GM23338 (cell line): ENCODE measurements at regions not wholly inside any gene's neighbourhood (a gene's known extent, or its start where the extent isn't known, plus 50 kb on each side); places are given as distances from the start of the nearest gene placed in this dataset.

Experiments
- ATAC-seq: fragments of 200-7000 bp; cut with Tn5 transposase; 3 replicates; pipeline ENCODE4 v1.9.1; 2020
- DNase-seq: peaks from one replicate; pipeline ENCODE4 v3.0.0-alpha.2; 2015; ENCODE audit warnings: low spot score
- H2AFZ ChIP-seq: fragments of 200-600 bp; sonication (generic); 2 replicates; pipeline ENCODE4 v1.8.0; 2016; ENCODE audit warnings: antibody characterized with exemption, mild to moderate bottlenecking, moderate library complexity
- H3F3A ChIP-seq: fragments of 200-600 bp; sonication (generic); replicated peaks from 2 replicates; pipeline ENCODE4 v1.8.0; 2017; ENCODE audit warnings: antibody characterized with exemption, mixed run types, low read depth
- H3K27ac ChIP-seq: fragments of 200-600 bp; sonication (generic); 2 replicates; pipeline ENCODE4 v1.6.1; 2016; ENCODE audit warnings: low read depth
- H3K27me3 ChIP-seq: fragments of 200-600 bp; sonication (generic); 2 replicates; pipeline ENCODE4 v1.8.0; 2016; ENCODE audit warnings: mild to moderate bottlenecking, mixed run types, moderate library complexity; ENCODE audit not compliant: insufficient read depth
- H3K36me3 ChIP-seq: fragments of 200-600 bp; sonication (generic); 2 replicates; pipeline ENCODE4 v1.8.0; 2016; ENCODE audit warnings: mild to moderate bottlenecking; ENCODE audit not compliant: insufficient read depth
- H3K4me1 ChIP-seq: fragments of 200-600 bp; sonication (generic); 2 replicates; pipeline ENCODE4 v1.8.0; 2016; ENCODE audit warnings: mild to moderate bottlenecking, moderate library complexity; ENCODE audit not compliant: insufficient read depth
- H3K4me2 ChIP-seq: fragments of 200-600 bp; sonication (generic); 2 replicates; pipeline ENCODE4 v1.7.1; 2017; ENCODE audit warnings: mixed run types
- H3K4me3 ChIP-seq: fragments of 200-600 bp; sonication (generic); 2 replicates; pipeline ENCODE4 v1.6.1; 2016; ENCODE audit warnings: mixed run types
- H3K79me2 ChIP-seq: fragments of 200-600 bp; sonication (generic); replicated peaks from 2 replicates; pipeline ENCODE4 v1.8.0; 2017; ENCODE audit warnings: mild to moderate bottlenecking; ENCODE audit not compliant: insufficient read depth
- H3K9me2 ChIP-seq: fragments of 200-600 bp; sonication (generic); 2 replicates; pipeline ENCODE4 v1.8.0; 2017; ENCODE audit not compliant: insufficient read depth
- H4K20me1 ChIP-seq: fragments of 200-600 bp; sonication (generic); replicated peaks from 2 replicates; pipeline ENCODE4 v1.8.0; 2017; ENCODE audit warnings: mild to moderate bottlenecking; ENCODE audit not compliant: insufficient read depth
- H3K27ac Mint-ChIP-seq: 2 replicates; pipeline ENCODE4 v1.8.0; 2020; ENCODE audit warnings: inconsistent platforms, mild to moderate bottlenecking, moderate library complexity, mixed read lengths
- H3K27me3 Mint-ChIP-seq: 3 replicates; pipeline ENCODE4 v1.8.0; 2022; ENCODE audit warnings: low read depth, mild to moderate bottlenecking, moderate library complexity, mixed read lengths, inconsistent platforms; ENCODE audit not compliant: insufficient read depth, poor library complexity
- H3K36me3 Mint-ChIP-seq: 3 replicates; pipeline ENCODE4 v1.8.0; 2021; ENCODE audit warnings: low read depth, mild to moderate bottlenecking, inconsistent platforms, moderate library complexity, mixed read lengths
- H3K4me1 Mint-ChIP-seq: 3 replicates; pipeline ENCODE4 v1.8.0; 2020; ENCODE audit warnings: mild to moderate bottlenecking, inconsistent platforms, mixed read lengths
- H3K4me3 Mint-ChIP-seq: 3 replicates; pipeline ENCODE4 v1.8.0; 2021; ENCODE audit warnings: moderate library complexity, mild to moderate bottlenecking, inconsistent platforms, mixed read lengths
- H3K9me3 Mint-ChIP-seq: 3 replicates; pipeline ENCODE4 v1.8.0; 2020; ENCODE audit warnings: moderate library complexity, mild to moderate bottlenecking, inconsistent platforms, mixed read lengths
- EZH2 ChIP-seq: fragments of 200-600 bp; sonication (generic); IDR thresholded peaks from one replicate; pipeline ENCODE4 v1.8.0; 2017; ENCODE audit warnings: antibody characterized with exemption, mild to moderate bottlenecking, low read depth; ENCODE audit not compliant: unreplicated experiment
- EZH2phosphoT487 ChIP-seq: fragments of 200-600 bp; sonication (generic); IDR thresholded peaks from one replicate; pipeline ENCODE4 v1.8.1; 2018; ENCODE audit warnings: antibody characterized with exemption; ENCODE audit not compliant: unreplicated experiment
- JUNB ChIP-seq: IDR thresholded peaks from one replicate; pipeline ENCODE4 v1.6.1; 2016; ENCODE audit warnings: antibody characterized with exemption; ENCODE audit not compliant: unreplicated experiment
- NANOG ChIP-seq: IDR thresholded peaks from 2 replicates; pipeline ENCODE4 v1.6.1; 2016; ENCODE audit warnings: antibody characterized with exemption, borderline replicate concordance
- POLR2AphosphoS5 ChIP-seq: IDR thresholded peaks from 2 replicates; pipeline ENCODE4 v1.6.1; 2016; ENCODE audit warnings: antibody characterized with exemption, low read depth
- ZNF114 ChIP-seq: fragments of 250-450 bp; sonication (Bioruptor Pico); IDR thresholded peaks from 2 replicates; pipeline ENCODE4 v1.5.0; 2020; ENCODE audit warnings: mild to moderate bottlenecking, moderate library complexity
- ZNF331 ChIP-seq: fragments of 250-450 bp; sonication (Bioruptor Pico); IDR thresholded peaks from 2 replicates; pipeline ENCODE4 v1.5.0; 2020; ENCODE audit warnings: low read depth, mild to moderate bottlenecking, moderate library complexity
- TF ChIP-seq, protein P1 (sequence below): IDR thresholded peaks from one replicate; pipeline ENCODE4 v1.6.1; 2018; ENCODE audit warnings: antibody characterized with exemption; ENCODE audit not compliant: unreplicated experiment
- TF ChIP-seq, protein P2 (sequence below): IDR thresholded peaks from 2 replicates; pipeline ENCODE4 v1.6.1; 2016; ENCODE audit warnings: antibody characterized with exemption
- TF ChIP-seq, protein P3 (sequence below), 2 experiments: fragments of 200-600 bp in 1 of 2; sonication (generic) in 1 of 2; conservative IDR thresholded peaks; 2 replicates each; pipeline versions ENCODE4 v1.5.1 to v1.6.1; 2016 to 2017; ENCODE audit warnings: antibody characterized with exemption in 2 of 2, low read depth in 2 of 2, mild to moderate bottlenecking in 2 of 2, moderate library complexity in 1 of 2
- TF ChIP-seq, protein P4 (sequence below): fragments of 250-450 bp; sonication (Bioruptor Pico); IDR thresholded peaks from 2 replicates; pipeline ENCODE4 v1.5.0; 2020; ENCODE audit warnings: mild to moderate bottlenecking, moderate library complexity

DNA sequence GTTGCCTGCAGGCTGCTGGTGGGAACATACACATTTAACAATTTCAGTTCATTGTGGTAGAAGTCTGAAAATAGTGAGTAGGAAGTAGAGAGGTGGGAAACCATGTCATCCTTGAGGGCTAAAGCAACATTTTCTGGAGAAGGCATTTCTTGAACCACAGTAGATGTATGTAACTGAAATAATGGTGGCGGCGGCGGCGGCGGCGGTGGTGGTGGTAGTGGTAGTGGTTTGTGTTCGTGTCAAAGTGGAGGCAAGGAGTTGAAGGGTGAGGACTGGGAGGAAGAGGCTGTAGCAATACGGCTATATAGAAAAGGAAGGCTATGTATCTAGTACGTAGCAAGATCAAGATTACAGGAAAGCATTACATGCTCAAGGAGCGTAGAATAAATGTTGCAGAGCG is 1381.6 kb upstream of the TENM3 start (continued):
- TF ChIP-seq, protein P1, sequence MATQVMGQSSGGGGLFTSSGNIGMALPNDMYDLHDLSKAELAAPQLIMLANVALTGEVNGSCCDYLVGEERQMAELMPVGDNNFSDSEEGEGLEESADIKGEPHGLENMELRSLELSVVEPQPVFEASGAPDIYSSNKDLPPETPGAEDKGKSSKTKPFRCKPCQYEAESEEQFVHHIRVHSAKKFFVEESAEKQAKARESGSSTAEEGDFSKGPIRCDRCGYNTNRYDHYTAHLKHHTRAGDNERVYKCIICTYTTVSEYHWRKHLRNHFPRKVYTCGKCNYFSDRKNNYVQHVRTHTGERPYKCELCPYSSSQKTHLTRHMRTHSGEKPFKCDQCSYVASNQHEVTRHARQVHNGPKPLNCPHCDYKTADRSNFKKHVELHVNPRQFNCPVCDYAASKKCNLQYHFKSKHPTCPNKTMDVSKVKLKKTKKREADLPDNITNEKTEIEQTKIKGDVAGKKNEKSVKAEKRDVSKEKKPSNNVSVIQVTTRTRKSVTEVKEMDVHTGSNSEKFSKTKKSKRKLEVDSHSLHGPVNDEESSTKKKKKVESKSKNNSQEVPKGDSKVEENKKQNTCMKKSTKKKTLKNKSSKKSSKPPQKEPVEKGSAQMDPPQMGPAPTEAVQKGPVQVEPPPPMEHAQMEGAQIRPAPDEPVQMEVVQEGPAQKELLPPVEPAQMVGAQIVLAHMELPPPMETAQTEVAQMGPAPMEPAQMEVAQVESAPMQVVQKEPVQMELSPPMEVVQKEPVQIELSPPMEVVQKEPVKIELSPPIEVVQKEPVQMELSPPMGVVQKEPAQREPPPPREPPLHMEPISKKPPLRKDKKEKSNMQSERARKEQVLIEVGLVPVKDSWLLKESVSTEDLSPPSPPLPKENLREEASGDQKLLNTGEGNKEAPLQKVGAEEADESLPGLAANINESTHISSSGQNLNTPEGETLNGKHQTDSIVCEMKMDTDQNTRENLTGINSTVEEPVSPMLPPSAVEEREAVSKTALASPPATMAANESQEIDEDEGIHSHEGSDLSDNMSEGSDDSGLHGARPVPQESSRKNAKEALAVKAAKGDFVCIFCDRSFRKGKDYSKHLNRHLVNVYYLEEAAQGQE: no peak
- no peak for TF ChIP-seq ZNF114 (CRISPR knock-in tag)
- no peak for TF ChIP-seq EZH2
- TF ChIP-seq, protein P2, sequence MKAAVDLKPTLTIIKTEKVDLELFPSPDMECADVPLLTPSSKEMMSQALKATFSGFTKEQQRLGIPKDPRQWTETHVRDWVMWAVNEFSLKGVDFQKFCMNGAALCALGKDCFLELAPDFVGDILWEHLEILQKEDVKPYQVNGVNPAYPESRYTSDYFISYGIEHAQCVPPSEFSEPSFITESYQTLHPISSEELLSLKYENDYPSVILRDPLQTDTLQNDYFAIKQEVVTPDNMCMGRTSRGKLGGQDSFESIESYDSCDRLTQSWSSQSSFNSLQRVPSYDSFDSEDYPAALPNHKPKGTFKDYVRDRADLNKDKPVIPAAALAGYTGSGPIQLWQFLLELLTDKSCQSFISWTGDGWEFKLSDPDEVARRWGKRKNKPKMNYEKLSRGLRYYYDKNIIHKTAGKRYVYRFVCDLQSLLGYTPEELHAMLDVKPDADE: no peak
- no peak for TF ChIP-seq JUNB

DNA sequence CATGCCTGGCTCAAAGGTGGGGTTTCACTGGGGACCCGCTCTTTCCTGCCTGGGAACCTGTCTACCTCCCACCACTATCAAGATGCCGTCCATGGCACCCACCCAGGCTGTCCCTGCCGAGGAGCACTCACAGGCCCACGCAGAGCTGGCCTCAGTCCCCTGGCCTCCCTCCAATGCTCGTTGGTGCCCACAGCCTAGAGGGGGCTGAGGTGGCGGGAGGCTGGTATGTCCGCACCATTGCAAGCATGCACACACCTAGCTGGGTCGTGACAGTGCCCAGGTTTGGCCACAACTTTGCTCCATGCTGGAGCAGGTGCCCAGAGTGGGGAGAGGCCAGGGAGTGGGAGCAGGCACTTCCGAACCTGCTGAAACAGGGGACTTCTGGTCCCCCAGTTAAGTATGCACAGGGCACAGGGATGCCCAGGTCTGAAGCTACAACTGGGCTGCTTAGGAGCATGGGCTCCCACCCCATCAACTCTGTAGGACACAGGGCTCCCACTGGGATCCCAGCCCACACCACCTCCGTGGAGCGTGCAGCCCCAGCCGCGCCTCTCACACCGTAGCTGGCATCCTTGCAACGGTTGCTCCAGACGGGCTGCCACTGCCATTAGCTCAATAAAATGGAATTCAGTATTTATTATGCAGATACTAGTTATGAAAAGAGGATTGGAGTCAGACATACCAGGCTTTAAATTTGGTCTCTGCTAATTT is 1376.1 kb upstream of the TENM3 start:
- no peak for ATAC-seq
- H3K36me3 Mint-ChIP-seq: peaks cover 13% of the 10 kb centered on the region; the same call in 2 of the 3 replicates
- H3K9me3 Mint-ChIP-seq: peaks cover 9% of the 10 kb centered on the region; the same call in 2 of the 3 replicates
- no peak overlapping the region for H2AFZ ChIP-seq
- no peaks in the 10 kb centered on the region for H3K36me3 ChIP-seq
- H3K9me2 ChIP-seq: no peaks in the 10 kb centered on the region; the same call in 1 of the 2 replicates
- H3K4me3 ChIP-seq: no peak overlapping the region
- H4K20me1 ChIP-seq: no peaks in the 10 kb centered on the region
- no peaks in the 10 kb centered on the region for H3K27me3 ChIP-seq
- H3K4me1 Mint-ChIP-seq: peaks cover 2% of the 10 kb centered on the region; the same call in 2 of the 3 replicates
- H3K4me3 Mint-ChIP-seq: no peak overlapping the region
- H3K4me2 ChIP-seq: no peak overlapping the region
- no peaks in the 10 kb centered on the region for H3F3A ChIP-seq
- H3K4me1 ChIP-seq: no peaks in the 10 kb centered on the region
- H3K79me2 ChIP-seq: no peaks in the 10 kb centered on the region
- no peak for DNase-seq
- no peak overlapping the region for H3K27ac ChIP-seq
- no peaks in the 10 kb centered on the region for H3K27me3 Mint-ChIP-seq
- H3K27ac Mint-ChIP-seq: no peak overlapping the region
- no peak for TF ChIP-seq EZH2phosphoT487
- TF ChIP-seq, protein P3, sequence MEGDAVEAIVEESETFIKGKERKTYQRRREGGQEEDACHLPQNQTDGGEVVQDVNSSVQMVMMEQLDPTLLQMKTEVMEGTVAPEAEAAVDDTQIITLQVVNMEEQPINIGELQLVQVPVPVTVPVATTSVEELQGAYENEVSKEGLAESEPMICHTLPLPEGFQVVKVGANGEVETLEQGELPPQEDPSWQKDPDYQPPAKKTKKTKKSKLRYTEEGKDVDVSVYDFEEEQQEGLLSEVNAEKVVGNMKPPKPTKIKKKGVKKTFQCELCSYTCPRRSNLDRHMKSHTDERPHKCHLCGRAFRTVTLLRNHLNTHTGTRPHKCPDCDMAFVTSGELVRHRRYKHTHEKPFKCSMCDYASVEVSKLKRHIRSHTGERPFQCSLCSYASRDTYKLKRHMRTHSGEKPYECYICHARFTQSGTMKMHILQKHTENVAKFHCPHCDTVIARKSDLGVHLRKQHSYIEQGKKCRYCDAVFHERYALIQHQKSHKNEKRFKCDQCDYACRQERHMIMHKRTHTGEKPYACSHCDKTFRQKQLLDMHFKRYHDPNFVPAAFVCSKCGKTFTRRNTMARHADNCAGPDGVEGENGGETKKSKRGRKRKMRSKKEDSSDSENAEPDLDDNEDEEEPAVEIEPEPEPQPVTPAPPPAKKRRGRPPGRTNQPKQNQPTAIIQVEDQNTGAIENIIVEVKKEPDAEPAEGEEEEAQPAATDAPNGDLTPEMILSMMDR (conservative IDR thresholded peaks at IDR 0.05; ENCODE audit: low read depth in 2 of 2): no peak
- TF ChIP-seq, protein P4, sequence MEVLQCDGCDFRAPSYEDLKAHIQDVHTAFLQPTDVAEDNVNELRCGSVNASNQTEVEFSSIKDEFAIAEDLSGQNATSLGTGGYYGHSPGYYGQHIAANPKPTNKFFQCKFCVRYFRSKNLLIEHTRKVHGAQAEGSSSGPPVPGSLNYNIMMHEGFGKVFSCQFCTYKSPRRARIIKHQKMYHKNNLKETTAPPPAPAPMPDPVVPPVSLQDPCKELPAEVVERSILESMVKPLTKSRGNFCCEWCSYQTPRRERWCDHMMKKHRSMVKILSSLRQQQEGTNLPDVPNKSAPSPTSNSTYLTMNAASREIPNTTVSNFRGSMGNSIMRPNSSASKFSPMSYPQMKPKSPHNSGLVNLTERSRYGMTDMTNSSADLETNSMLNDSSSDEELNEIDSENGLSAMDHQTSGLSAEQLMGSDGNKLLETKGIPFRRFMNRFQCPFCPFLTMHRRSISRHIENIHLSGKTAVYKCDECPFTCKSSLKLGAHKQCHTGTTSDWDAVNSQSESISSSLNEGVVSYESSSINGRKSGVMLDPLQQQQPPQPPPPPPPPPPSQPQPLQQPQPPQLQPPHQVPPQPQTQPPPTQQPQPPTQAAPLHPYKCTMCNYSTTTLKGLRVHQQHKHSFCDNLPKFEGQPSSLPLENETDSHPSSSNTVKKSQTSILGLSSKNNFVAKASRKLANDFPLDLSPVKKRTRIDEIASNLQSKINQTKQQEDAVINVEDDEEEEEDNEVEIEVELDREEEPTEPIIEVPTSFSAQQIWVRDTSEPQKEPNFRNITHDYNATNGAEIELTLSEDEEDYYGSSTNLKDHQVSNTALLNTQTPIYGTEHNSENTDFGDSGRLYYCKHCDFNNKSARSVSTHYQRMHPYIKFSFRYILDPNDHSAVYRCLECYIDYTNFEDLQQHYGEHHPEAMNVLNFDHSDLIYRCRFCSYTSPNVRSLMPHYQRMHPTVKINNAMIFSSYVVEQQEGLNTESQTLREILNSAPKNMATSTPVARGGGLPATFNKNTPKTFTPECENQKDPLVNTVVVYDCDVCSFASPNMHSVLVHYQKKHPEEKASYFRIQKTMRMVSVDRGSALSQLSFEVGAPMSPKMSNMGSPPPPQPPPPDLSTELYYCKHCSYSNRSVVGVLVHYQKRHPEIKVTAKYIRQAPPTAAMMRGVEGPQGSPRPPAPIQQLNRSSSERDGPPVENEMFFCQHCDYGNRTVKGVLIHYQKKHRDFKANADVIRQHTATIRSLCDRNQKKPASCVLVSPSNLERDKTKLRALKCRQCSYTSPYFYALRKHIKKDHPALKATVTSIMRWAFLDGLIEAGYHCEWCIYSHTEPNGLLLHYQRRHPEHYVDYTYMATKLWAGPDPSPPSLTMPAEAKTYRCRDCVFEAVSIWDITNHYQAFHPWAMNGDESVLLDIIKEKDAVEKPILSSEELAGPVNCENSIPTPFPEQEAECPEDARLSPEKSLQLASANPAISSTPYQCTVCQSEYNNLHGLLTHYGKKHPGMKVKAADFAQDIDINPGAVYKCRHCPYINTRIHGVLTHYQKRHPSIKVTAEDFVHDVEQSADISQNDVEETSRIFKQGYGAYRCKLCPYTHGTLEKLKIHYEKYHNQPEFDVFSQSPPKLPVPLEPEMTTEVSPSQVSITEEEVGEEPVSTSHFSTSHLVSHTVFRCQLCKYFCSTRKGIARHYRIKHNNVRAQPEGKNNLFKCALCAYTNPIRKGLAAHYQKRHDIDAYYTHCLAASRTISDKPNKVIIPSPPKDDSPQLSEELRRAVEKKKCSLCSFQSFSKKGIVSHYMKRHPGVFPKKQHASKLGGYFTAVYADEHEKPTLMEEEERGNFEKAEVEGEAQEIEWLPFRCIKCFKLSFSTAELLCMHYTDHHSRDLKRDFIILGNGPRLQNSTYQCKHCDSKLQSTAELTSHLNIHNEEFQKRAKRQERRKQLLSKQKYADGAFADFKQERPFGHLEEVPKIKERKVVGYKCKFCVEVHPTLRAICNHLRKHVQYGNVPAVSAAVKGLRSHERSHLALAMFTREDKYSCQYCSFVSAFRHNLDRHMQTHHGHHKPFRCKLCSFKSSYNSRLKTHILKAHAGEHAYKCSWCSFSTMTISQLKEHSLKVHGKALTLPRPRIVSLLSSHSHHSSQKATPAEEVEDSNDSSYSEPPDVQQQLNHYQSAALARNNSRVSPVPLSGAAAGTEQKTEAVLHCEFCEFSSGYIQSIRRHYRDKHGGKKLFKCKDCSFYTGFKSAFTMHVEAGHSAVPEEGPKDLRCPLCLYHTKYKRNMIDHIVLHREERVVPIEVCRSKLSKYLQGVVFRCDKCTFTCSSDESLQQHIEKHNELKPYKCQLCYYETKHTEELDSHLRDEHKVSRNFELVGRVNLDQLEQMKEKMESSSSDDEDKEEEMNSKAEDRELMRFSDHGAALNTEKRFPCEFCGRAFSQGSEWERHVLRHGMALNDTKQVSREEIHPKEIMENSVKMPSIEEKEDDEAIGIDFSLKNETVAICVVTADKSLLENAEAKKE (CRISPR knock-in tag): no peak
- no peak for TF ChIP-seq ZNF331
- TF ChIP-seq POLR2AphosphoS5: no peak
- TF ChIP-seq NANOG: no peak
- no peak for TF ChIP-seq ZNF114 (CRISPR knock-in tag)
